CD4-positive, alpha-beta memory T cell (primary cell): ENCODE measurements at regions not wholly inside any gene's neighbourhood (a gene's known extent, or its start where the extent isn't known, plus 50 kb on each side); places are given as distances from the start of the nearest gene placed in this dataset.

Experiments used
- CTCF ChIA-PET: fragments of 350-600 bp; sonication (Branson Sonifier 250); formaldehyde crosslinking; loops from one replicate; lab custom pipeline; 2021; ENCODE audit warnings: inconsistent platforms; ENCODE audit not compliant: partially characterized antibody; lab: Charles Lee
- POLR2A ChIA-PET: fragments of 350-600 bp; sonication (Branson Sonifier 250); formaldehyde crosslinking; loops from one replicate; lab custom pipeline; 2021; ENCODE audit not compliant: partially characterized antibody; lab: Charles Lee
- DNase-seq, 5 donors: peaks; one replicate each; pipeline versions ENCODE4 v3.0.0 to v3.0.0-alpha.2; 2020 to 2022; ENCODE audit warnings: mixed read lengths in 1 of 5
- H3K27ac ChIP-seq: one replicate; pipeline ENCODE4 v1.7.0; 2013; ENCODE audit warnings: low read depth, low read length
- H3K27me3 ChIP-seq: 2 replicates; pipeline ENCODE4 v1.7.0; 2013; ENCODE audit warnings: mild to moderate bottlenecking, low read length, moderate library complexity; ENCODE audit not compliant: insufficient read depth
- H3K36me3 ChIP-seq: 2 replicates; pipeline ENCODE4 v1.7.0; 2013; ENCODE audit warnings: mild to moderate bottlenecking, low read length, moderate library complexity; ENCODE audit not compliant: insufficient read depth
- H3K4me1 ChIP-seq: 2 replicates; pipeline ENCODE4 v1.7.0; 2013; ENCODE audit warnings: mild to moderate bottlenecking, low read length, moderate library complexity; ENCODE audit not compliant: insufficient read depth
- H3K4me3 ChIP-seq, 2 donors: one replicate each; pipeline ENCODE4 v1.7.0; 2013; ENCODE audit warnings: low read length in 2 of 2, mild to moderate bottlenecking in 1 of 2
- H3K9me3 ChIP-seq, 2 donors: one replicate each; pipeline ENCODE4 v1.7.0; 2013; ENCODE audit warnings: low read length in 2 of 2, control low read depth in 1 of 2; ENCODE audit not compliant: control insufficient read depth in 1 of 2
- H3K27ac Mint-ChIP-seq, 7 donors: one replicate each; pipeline ENCODE4 v1.8.0; 2020 to 2021; ENCODE audit warnings: mixed read lengths in 7 of 7, mild to moderate bottlenecking in 6 of 7, inconsistent platforms in 3 of 7, moderate library complexity in 3 of 7
- H3K27me3 Mint-ChIP-seq, 2 donors: one replicate each; pipeline ENCODE4 v1.8.0; 2020 to 2021; ENCODE audit warnings: mixed read lengths in 2 of 2
- H3K36me3 Mint-ChIP-seq, 2 donors: one replicate each; pipeline ENCODE4 v1.8.0; 2020 to 2021; ENCODE audit warnings: mixed read lengths in 2 of 2, inconsistent platforms in 1 of 2, mild to moderate bottlenecking in 1 of 2
- H3K4me1 Mint-ChIP-seq, 4 donors: one replicate each; pipeline ENCODE4 v1.8.0; 2020 to 2021; ENCODE audit warnings: mixed read lengths in 4 of 4, mild to moderate bottlenecking in 1 of 4
- H3K4me3 Mint-ChIP-seq, 8 donors: one replicate each; pipeline ENCODE4 v1.8.0; 2020 to 2021; ENCODE audit warnings: mixed read lengths in 8 of 8, mild to moderate bottlenecking in 7 of 8, moderate library complexity in 6 of 8, inconsistent platforms in 3 of 8
- H3K9me3 Mint-ChIP-seq, 8 donors: one replicate each; pipeline ENCODE4 v1.8.0; 2020 to 2021; ENCODE audit warnings: mixed read lengths in 8 of 8, mild to moderate bottlenecking in 5 of 8, inconsistent platforms in 3 of 8, moderate library complexity in 1 of 8
- intact Hi-C: fragments of 100-400 bp; cut with micrococcal nuclease; formaldehyde crosslinking; loops from one replicate; pipeline ENCODE4 v1.15.1; 2023

DNA sequence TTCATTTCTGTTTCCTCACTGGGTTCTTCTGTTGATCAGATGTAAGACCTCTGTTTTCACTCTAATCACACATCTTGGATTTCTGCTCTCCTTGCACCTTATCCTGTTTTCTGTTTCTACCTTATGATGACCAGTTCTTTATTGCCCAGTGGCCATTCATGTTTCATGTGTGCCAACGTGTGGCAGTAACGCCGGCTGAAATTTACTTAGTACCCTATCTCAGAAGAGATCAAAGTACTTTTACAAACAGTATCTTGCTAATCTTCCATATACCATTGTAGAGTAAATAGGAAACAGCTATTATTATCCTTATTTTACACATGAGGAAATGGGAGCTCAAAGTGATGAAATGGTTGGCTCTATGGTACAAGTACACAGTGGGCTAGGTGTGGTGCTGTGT, 74.0 kb downstream of the GATA3 start:
- no peak for DNase-seq
- Histone ChIP-seq H3K9me3 (no peaks in the 10 kb centered on the region), H3K4me3 (no peak overlapping the region), H3K4me1 (peaks cover 15% of the 10 kb centered on the region), H3K36me3 (no peaks in the 10 kb centered on the region), H3K27ac (no peak overlapping the region), H3K27me3 (no peaks in the 10 kb centered on the region)
- peaks cover 0 to 1% of the 10 kb centered on the region in 2 donors for H3K27me3 Mint-ChIP-seq
- H3K4me3 Mint-ChIP-seq = no peak overlapping the region
- POLR2A ChIA-PET = interaction anchor here (0.6 to 1.4 kb wide), 3 partner anchors 9 to 69 kb away, joined by 3 read pairs; no protein-coding TSS in a partner anchor
- peaks cover 0 to 2% (median 0%) of the 10 kb centered on the region in 8 donors for H3K9me3 Mint-ChIP-seq
- H3K27ac Mint-ChIP-seq = no peak overlapping the region
- no peaks in the 10 kb centered on the region for H3K36me3 Mint-ChIP-seq
- H3K4me1 Mint-ChIP-seq = peaks cover 17 to 25% (median 18%) of the 10 kb centered on the region in 4 donors
- CTCF ChIA-PET = interaction anchor here (1.2 to 1.3 kb wide), 2 partner anchors 14 to 32 kb away, joined by 3 read pairs; no protein-coding TSS in a partner anchor
- intact Hi-C loops = no loop called here

DNA sequence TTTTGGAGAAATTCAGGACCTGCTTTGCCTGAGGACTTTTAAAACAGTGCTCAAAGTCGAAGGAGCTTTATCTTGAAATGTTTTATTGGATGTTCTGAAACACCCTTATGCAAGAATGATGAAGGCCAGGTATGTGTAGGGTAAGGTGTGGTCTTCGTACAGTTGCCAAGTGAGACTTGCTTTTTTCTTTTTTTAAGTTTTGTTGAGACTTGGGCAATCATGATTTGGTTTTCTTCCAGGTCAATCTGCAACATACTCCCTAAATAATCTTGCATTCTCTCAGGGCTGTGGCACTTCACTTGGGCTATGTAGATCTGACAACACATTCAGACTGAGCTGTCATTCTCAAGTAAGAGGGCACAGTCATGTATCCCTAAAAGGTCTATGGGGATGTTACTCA, 75.0 kb downstream of the GATA3 start:
- no peak for DNase-seq
- Mint-ChIP-seq H3K9me3 (peaks cover 0 to 2% (median 0%) of the 10 kb centered on the region in 8 donors), H3K36me3 (no peaks in the 10 kb centered on the region), H3K4me1 (peaks cover 18 to 34% (median 22%) of the 10 kb centered on the region in 4 donors), H3K27ac (peak overlapping the region in 1 of 7 donors; percentile 42), H3K27me3 (peaks cover 0 to 1% of the 10 kb centered on the region in 2 donors), H3K4me3 (no peak overlapping the region)
- Histone ChIP-seq H3K36me3 (no peaks in the 10 kb centered on the region), H3K4me1 (peaks cover 15% of the 10 kb centered on the region), H3K9me3 (no peaks in the 10 kb centered on the region), H3K27me3 (no peaks in the 10 kb centered on the region), H3K27ac (no peak overlapping the region), H3K4me3 (no peak overlapping the region)
- intact Hi-C loops = no loop called here
- POLR2A ChIA-PET = interaction anchor here (0.7 to 1.4 kb wide), 2 partner anchors 8 to 70 kb away, joined by 3 to 4 read pairs; no protein-coding TSS in a partner anchor
- CTCF ChIA-PET = interaction anchor here (1.1 to 1.2 kb wide), 2 partner anchors 9 to 13 kb away, joined by 3 to 4 read pairs; no protein-coding TSS in a partner anchor

DNA sequence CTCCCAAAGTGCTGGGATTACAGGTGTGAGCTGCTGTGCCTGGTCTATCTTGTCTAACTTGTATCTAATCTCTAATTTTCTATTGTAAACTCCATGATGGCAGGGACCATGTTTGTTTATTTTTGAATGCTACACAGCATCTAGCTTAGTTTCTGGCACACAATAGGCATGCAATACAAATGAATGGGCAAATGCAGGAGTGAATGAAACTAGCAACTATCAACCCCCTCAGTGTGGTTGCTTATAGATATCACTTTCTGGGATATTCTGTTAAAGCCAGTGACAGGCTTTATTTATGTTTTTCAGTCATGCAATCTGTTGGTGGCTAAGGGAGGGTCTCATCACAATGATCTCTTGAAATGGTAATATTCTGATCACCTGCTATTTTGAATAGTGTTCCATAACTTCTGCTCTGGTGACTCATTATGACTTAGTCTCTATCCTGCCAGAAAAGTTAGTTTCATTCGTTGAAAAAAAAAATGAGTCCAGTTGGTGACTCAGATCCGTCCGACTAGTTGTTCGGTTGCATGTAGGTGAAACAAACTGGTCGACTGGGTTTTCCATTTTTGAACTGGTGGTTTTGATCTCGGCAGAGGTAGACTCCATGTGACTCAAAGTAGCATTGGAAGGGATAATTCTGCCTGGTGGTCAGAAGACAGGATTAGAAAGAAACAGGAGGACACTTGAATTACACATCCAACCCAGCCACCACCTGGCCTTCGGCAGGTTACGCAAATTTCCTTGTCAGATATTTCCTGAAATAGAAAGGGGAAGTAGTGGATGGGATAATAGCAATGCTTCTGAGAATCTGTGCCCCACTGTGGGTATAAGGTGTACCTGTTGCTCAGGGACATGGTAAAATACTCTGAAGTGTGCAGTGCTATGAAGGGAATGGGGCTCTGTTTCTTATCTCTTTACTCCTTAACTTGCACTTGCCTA, 76.8 kb downstream of the GATA3 start:
- H3K4me1 Mint-ChIP-seq = peaks cover 19 to 38% (median 24%) of the 10 kb centered on the region in 4 donors
- peaks cover 0 to 1% of the 10 kb centered on the region in 2 donors for H3K27me3 Mint-ChIP-seq
- ChIA-PET POLR2A (no interaction called here), CTCF (no interaction called here)
- peak overlapping the region in 2 of 7 donors; percentile 8 to 60 for H3K27ac Mint-ChIP-seq
- H3K4me3 Mint-ChIP-seq = peak overlapping the region in 1 of 8 donors; percentile 23
- no peaks in the 10 kb centered on the region for H3K36me3 Mint-ChIP-seq
- no peaks in the 10 kb centered on the region for H3K36me3 ChIP-seq
- intact Hi-C loops = no loop called here
- no peak overlapping the region for H3K4me3 ChIP-seq
- peaks cover 0 to 2% (median 0%) of the 10 kb centered on the region in 8 donors for H3K9me3 Mint-ChIP-seq
- H3K4me1 ChIP-seq = peaks cover 21% of the 10 kb centered on the region
- no peaks in the 10 kb centered on the region for H3K9me3 ChIP-seq
- no peaks in the 10 kb centered on the region for H3K27me3 ChIP-seq
- no peak overlapping the region for H3K27ac ChIP-seq
- DNase-seq = no peak

DNA sequence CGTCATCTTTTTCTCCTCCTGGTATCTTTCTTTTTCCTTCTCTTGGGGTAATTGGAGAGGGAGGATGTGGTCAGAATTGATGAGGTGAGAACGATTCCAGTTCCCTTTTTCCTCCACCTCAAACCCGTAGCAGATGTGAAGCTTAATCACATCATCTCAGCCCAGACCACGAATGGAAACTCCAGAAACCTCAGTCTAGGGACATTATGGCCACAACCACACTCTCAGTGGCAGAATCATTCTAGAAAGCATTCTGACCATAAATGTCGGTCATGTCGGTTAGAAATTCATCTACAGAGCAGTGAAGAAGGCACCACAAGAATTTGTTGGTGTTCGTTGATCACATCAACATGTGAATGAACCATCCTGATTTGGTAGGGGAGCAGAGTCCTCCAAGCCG, 78.7 kb downstream of the GATA3 start:
- peak in 1 of 5 donors; percentile 13 for DNase-seq
- CTCF ChIA-PET = no interaction called here

DNA sequence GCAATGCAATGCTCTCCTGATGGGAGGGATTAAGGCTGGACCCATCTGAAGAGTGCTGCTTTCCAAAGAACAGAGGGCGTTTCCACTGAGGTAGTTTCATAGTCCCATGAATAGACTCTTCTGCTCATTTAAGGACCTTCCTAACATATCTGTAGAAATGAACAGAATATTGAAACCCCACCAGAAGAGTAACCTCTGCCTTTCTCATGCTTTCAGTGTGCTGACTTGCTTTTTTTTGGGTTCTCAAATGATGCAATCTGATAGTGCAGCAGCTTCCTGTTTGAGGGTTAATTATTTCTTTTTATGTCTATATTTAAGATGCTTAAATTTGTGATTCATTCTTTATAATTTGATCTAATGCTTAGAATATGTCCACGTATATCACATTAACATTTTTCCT, 82.2 kb downstream of the GATA3 start:
- H3K36me3 Mint-ChIP-seq = no peaks in the 10 kb centered on the region
- peak overlapping the region; percentile 68 for H3K27ac ChIP-seq

More for the DNA sequence above, 78.7 kb downstream of the GATA3 start:
- no peaks in the 10 kb centered on the region for H3K36me3 ChIP-seq
- POLR2A ChIA-PET = interaction anchor here (1.6 kb wide), 1 partner anchor 74 kb away, joined by 3 read pairs; no protein-coding TSS in a partner anchor
- intact Hi-C loops = no loop called here
- H3K27ac Mint-ChIP-seq = peak overlapping the region in 4 of 7 donors; percentile 19 to 89 (median 68)
- peaks cover 38% of the 10 kb centered on the region for H3K4me1 ChIP-seq
- peaks cover 0 to 1% of the 10 kb centered on the region in 2 donors for H3K27me3 Mint-ChIP-seq
- H3K27ac ChIP-seq = no peak overlapping the region
- H3K9me3 ChIP-seq = no peaks in the 10 kb centered on the region
- H3K4me3 Mint-ChIP-seq = peak overlapping the region; percentile 56 to 81 (median 74)
- H3K4me3 ChIP-seq = no peak overlapping the region
- H3K36me3 Mint-ChIP-seq = no peaks in the 10 kb centered on the region
- peaks cover 0 to 2% (median 0%) of the 10 kb centered on the region in 8 donors for H3K9me3 Mint-ChIP-seq
- peaks cover 32 to 57% (median 41%) of the 10 kb centered on the region in 4 donors for H3K4me1 Mint-ChIP-seq
- H3K27me3 ChIP-seq = no peaks in the 10 kb centered on the region

DNA sequence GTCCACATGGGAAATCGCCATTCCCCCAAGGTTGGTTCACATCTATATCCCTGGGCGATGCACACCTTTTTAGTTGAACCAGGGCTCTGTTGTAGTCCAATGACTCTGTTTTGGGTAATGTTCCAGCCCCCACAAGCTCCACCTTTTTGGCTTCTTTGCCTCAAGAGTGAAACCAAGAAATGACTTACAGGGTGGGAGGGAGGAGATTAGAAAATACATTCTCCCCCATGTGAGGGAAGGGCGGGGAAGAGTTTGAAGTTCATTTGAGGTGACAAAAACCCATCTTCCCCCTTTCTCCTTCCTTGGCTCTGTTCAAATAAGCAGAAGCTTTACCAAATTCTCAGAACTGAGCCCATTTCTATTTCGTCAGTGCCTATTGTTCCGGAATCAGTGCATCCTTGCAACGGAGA, 82.8 kb downstream of the GATA3 start:
- Histone ChIP-seq H3K9me3 (no peaks in the 10 kb centered on the region), H3K4me1 (peaks cover 36% of the 10 kb centered on the region), H3K36me3 (no peaks in the 10 kb centered on the region), H3K4me3 (peak overlapping the region; percentile 6 to 53), H3K27me3 (no peaks in the 10 kb centered on the region), H3K27ac (peak overlapping the region; percentile 68)
- DNase-seq = peak; percentile 52 to 69 (median 64)
- Mint-ChIP-seq H3K27me3 (peaks cover 0 to 1% of the 10 kb centered on the region in 2 donors), H3K4me3 (peak overlapping the region; percentile 86 to 96 (median 92)), H3K36me3 (no peaks in the 10 kb centered on the region), H3K9me3 (peaks cover 0 to 2% (median 0%) of the 10 kb centered on the region in 8 donors), H3K4me1 (peaks cover 32 to 53% (median 41%) of the 10 kb centered on the region in 4 donors), H3K27ac (peak overlapping the region; percentile 91 to 98 (median 96))
- POLR2A ChIA-PET = interaction anchor here (0.6 to 3.7 kb wide), 17 partner anchors 9 to 279 kb away, joined by 3 to 45 read pairs (median 4); partner anchors contain the start of gene GATA3
- CTCF ChIA-PET = interaction anchor here (0.9 to 1.4 kb wide), 6 partner anchors 11 to 307 kb away, joined by 3 to 5 read pairs (median 3); no protein-coding TSS in a partner anchor
- intact Hi-C loops = loop anchor here (1.0 to 5.0 kb wide), 4 partner anchors 45 to 195 kb away; no protein-coding TSS in a partner anchor

More for the DNA sequence above, 82.2 kb downstream of the GATA3 start:
- H3K27ac Mint-ChIP-seq = peak overlapping the region; percentile 91 to 98 (median 96)
- peaks cover 0 to 2% (median 0%) of the 10 kb centered on the region in 8 donors for H3K9me3 Mint-ChIP-seq
- Histone ChIP-seq H3K4me3 (peak overlapping the region in 1 of 2 donors; percentile 53), H3K4me1 (peaks cover 38% of the 10 kb centered on the region), H3K36me3 (no peaks in the 10 kb centered on the region), H3K9me3 (no peaks in the 10 kb centered on the region), H3K27me3 (no peaks in the 10 kb centered on the region)
- H3K4me1 Mint-ChIP-seq = peaks cover 32 to 58% (median 43%) of the 10 kb centered on the region in 4 donors
- ChIA-PET CTCF (interaction anchor here (0.9 to 1.4 kb wide), 6 partner anchors 12 to 308 kb away, joined by 3 to 5 read pairs (median 3); no protein-coding TSS in a partner anchor), POLR2A (interaction anchor here (0.6 to 3.7 kb wide), 17 partner anchors 8 to 579 kb away, joined by 3 to 45 read pairs (median 4); partner anchors contain the start of gene GATA3)
- peaks cover 0 to 1% of the 10 kb centered on the region in 2 donors for H3K27me3 Mint-ChIP-seq
- no peak for DNase-seq
- peak overlapping the region; percentile 86 to 96 (median 92) for H3K4me3 Mint-ChIP-seq
- intact Hi-C loops = loop anchor here (1.0 to 5.0 kb wide), 4 partner anchors 46 to 196 kb away; no protein-coding TSS in a partner anchor
